COLO668 (cell line): ENCODE measurements at regions not wholly inside any gene's neighbourhood (a gene's known extent, or its start where the extent isn't known, plus 50 kb on each side); places are given as distances from the start of the nearest gene placed in this dataset.
"Not testable (repeated sequence)": the region's sequence is repeated elsewhere in the genome, so short reads cannot be mapped to it uniquely, and the experiment has no call there.

Experiments
- DNase-seq: peaks from one replicate; lab custom pipeline; 2025; ENCODE audit not compliant: unreplicated experiment; lab: John Stamatoyannopoulos, UW

- DNase-seq = no peak
Measured at GRCh38 chr6:16832043-16832567, 70.8 kb upstream of the ATXN1 start.

- DNase-seq = no peak
Measured at GRCh38 chr6:16831136-16831535, 69.9 kb upstream of the ATXN1 start.

GRCh38 chr6:16828058-16828457 is 66.8 kb upstream of the ATXN1 start:
- DNase-seq = no peak

GRCh38 chr6:16827627-16828026 is 66.4 kb upstream of the ATXN1 start:
- DNase-seq = no peak

- DNase-seq = no peak
Measured at GRCh38 chr6:16825784-16826183, 64.5 kb upstream of the ATXN1 start.

GRCh38 chr6:16824845-16825685 is 63.8 kb upstream of the ATXN1 start:
- no peak for DNase-seq

GRCh38 chr6:16823718-16824352 is 62.6 kb upstream of the ATXN1 start:
- no peak for DNase-seq

GRCh38 chr6:16822975-16823717 is 61.9 kb upstream of the ATXN1 start:
- DNase-seq = no peak

GRCh38 chr6:16822529-16822928 is 61.3 kb upstream of the ATXN1 start:
- DNase-seq = no peak

GRCh38 chr6:16821834-16822264 is 60.6 kb upstream of the ATXN1 start:
- no peak for DNase-seq

- DNase-seq = not testable (repeated sequence)
Measured at GRCh38 chr6:16820262-16820661, 59.0 kb upstream of the ATXN1 start.

- no peak for DNase-seq
Measured at GRCh38 chr6:16819752-16820151, 58.5 kb upstream of the ATXN1 start.

- no peak for DNase-seq
Measured at GRCh38 chr6:16818992-16819626, 57.8 kb upstream of the ATXN1 start.

- DNase-seq = no peak
Measured at GRCh38 chr6:16817594-16817993, 56.3 kb upstream of the ATXN1 start.

- DNase-seq = no peak
Measured at GRCh38 chr6:16816891-16817290, 55.6 kb upstream of the ATXN1 start.

GRCh38 chr6:16812993-16813392 is 51.7 kb upstream of the ATXN1 start:
- DNase-seq = no peak

- no peak for DNase-seq
Measured at GRCh38 chr6:16811277-16811979, 50.2 kb upstream of the ATXN1 start.
